HG03095 (cell line): ENCODE measurements at regions not wholly inside any gene's neighbourhood (a gene's known extent, or its start where the extent isn't known, plus 50 kb on each side); places are given as distances from the start of the nearest gene placed in this dataset.

ENCODE experiments used
- ATAC-seq: cut with Tn5 transposase; IDR thresholded peaks from one replicate; pipeline ENCODE4 v1.9.1; 2021; ENCODE audit warnings: moderate library complexity; ENCODE audit not compliant: unreplicated experiment

- ATAC-seq: no peak
Observed at GRCh38 chr5:159453209-159453608, 122.9 kb upstream of the IL12B start.

GRCh38 chr5:159456261-159456660, 126.0 kb upstream of the IL12B start:
- ATAC-seq: no peak

GRCh38 chr5:159456722-159457465, 126.6 kb upstream of the IL12B start:
- peak; percentile 90 for ATAC-seq

GRCh38 chr5:159458217-159458711, 128.0 kb upstream of the IL12B start:
- ATAC-seq: peak; percentile 37

GRCh38 chr5:159459132-159459627, 128.9 kb upstream of the IL12B start:
- ATAC-seq: no peak

GRCh38 chr5:159459951-159460538, 129.8 kb upstream of the IL12B start:
- no peak for ATAC-seq

GRCh38 chr5:159463590-159464321, 133.5 kb upstream of the IL12B start:
- ATAC-seq: no peak

- ATAC-seq: no peak
Observed at GRCh38 chr5:159465604-159466003, 135.3 kb upstream of the IL12B start.

- ATAC-seq: no peak
Observed at GRCh38 chr5:159467666-159468065, 137.4 kb upstream of the IL12B start.

GRCh38 chr5:159469496-159470372, 139.4 kb upstream of the IL12B start:
- ATAC-seq: no peak

- no peak for ATAC-seq
Observed at GRCh38 chr5:159471904-159472303, 141.6 kb upstream of the IL12B start.

- ATAC-seq: no peak
Observed at GRCh38 chr5:159475026-159475425, 144.7 kb upstream of the IL12B start.

GRCh38 chr5:159478950-159479349, 148.7 kb upstream of the IL12B start:
- no peak for ATAC-seq

- ATAC-seq: no peak
Observed at GRCh38 chr5:159480849-159481248, 150.6 kb upstream of the IL12B start.

GRCh38 chr5:159481751-159482150, 151.5 kb upstream of the IL12B start:
- ATAC-seq: no peak

GRCh38 chr5:159486836-159487235, 156.5 kb upstream of the IL12B start:
- ATAC-seq: no peak

- no peak for ATAC-seq
Observed at GRCh38 chr5:159488516-159488915, 158.2 kb upstream of the IL12B start.

- no peak for ATAC-seq
Observed at GRCh38 chr5:159489779-159490178, 159.5 kb upstream of the IL12B start.

- ATAC-seq: no peak
Observed at GRCh38 chr5:159490507-159490906, 160.2 kb upstream of the IL12B start.

- ATAC-seq: no peak
Observed at GRCh38 chr5:159493696-159494095, 163.4 kb upstream of the IL12B start.

GRCh38 chr5:159496773-159497172, 166.5 kb upstream of the IL12B start:
- no peak for ATAC-seq
